ENCODE measurements at regions not wholly inside any gene's neighbourhood (a gene's known extent, or its start where the extent isn't known, plus 50 kb on each side); places are given as distances from the start of the nearest gene placed in this dataset.

GRCh38 chr12:118637767-118638370 lies 261.5 kb downstream of the SUDS3 start:
- no peak overlapping the region for H3K27ac ChIP-seq (ENCODE audit: low read depth, low read length)
- POLR2A ChIA-PET: no interaction called here
- H3K4me1 ChIP-seq (ENCODE audit: control insufficient read depth in 1 of 2, insufficient read depth in 2 of 2, low read length in 2 of 2): no peaks in the 10 kb centered on the region
- peaks cover 24% of the 10 kb centered on the region for H3K27me3 ChIP-seq (ENCODE audit: insufficient read depth, low read length)
- H3K4me3 ChIP-seq (replicated peaks in 1 of 2; ENCODE audit: low read depth in 1 of 2, low read length in 2 of 2): no peak overlapping the region
- RAD21 ChIA-PET (ENCODE audit: low non-redundant PET in 1 of 2, low total read pairs in 2 of 2, uncharacterized antibody in 2 of 2, unreplicated experiment in 2 of 2): no interaction called here
- no peaks in the 10 kb centered on the region for H3K9me3 ChIP-seq (ENCODE audit: control insufficient read depth in 1 of 2, insufficient read depth in 1 of 2, low read depth in 1 of 2, low read length in 2 of 2)
- H3K4me2 ChIP-seq (ENCODE audit: low read length): no peak overlapping the region
- TF ChIP-seq TCF7L2 (IDR thresholded peaks at IDR 0.05; ENCODE audit: borderline replicate concordance, extremely low read depth, insufficient read depth, insufficient read length) (no peak), ZFX (IDR thresholded peaks at IDR 0.05) (no peak), SP1 (IDR thresholded peaks at IDR 0.05; ENCODE audit: low read depth) (no peak), RAD21 (IDR thresholded peaks at IDR 0.05; ENCODE audit: low read depth) (no peak), EZH2phosphoT487 (IDR thresholded peaks at IDR 0.05; ENCODE audit: borderline replicate concordance) (no peak), JUND (IDR thresholded peaks at IDR 0.05) (no peak)
- BruUV-seq (replicated peaks): no TSS peak
- DNase-seq (ENCODE audit: low read depth, low spot score): no peak
- ATAC-seq: no peak
- intact Hi-C loops (cut with micrococcal nuclease): no loop called here
- no peaks in the 10 kb centered on the region for H3K36me3 ChIP-seq (ENCODE audit: control insufficient read depth in 1 of 2, insufficient read depth in 2 of 2, low read length in 2 of 2)
- no peak overlapping the region for H2AFZ ChIP-seq (ENCODE audit: low read depth, low read length, poor library complexity, severe bottlenecking)
- CTCF ChIA-PET: no interaction called here
- no peaks in the 10 kb centered on the region for H3K9me2 ChIP-seq (ENCODE audit: insufficient read depth)
- H3K79me2 ChIP-seq (ENCODE audit: insufficient read depth, low read length): no peaks in the 10 kb centered on the region
- no peak overlapping the region for H3K9ac ChIP-seq (ENCODE audit: low read length)
- H4K20me1 ChIP-seq (ENCODE audit: insufficient read depth): no peaks in the 10 kb centered on the region

GRCh38 chr12:118641249-118641648 lies 264.9 kb downstream of the SUDS3 start:
- Histone ChIP-seq H3K9me2 (ENCODE audit: insufficient read depth) (no peaks in the 10 kb centered on the region), H3K36me3 (ENCODE audit: control insufficient read depth in 1 of 2, insufficient read depth in 2 of 2, low read length in 2 of 2) (no peaks in the 10 kb centered on the region), H3K4me3 (replicated peaks in 1 of 2; ENCODE audit: low read depth in 1 of 2, low read length in 2 of 2) (no peak overlapping the region), H3K79me2 (ENCODE audit: insufficient read depth, low read length) (no peaks in the 10 kb centered on the region), H2AFZ (ENCODE audit: low read depth, low read length, poor library complexity, severe bottlenecking) (no peak overlapping the region), H3K4me2 (ENCODE audit: low read length) (no peak overlapping the region), H3K27ac (ENCODE audit: low read depth, low read length) (no peak overlapping the region), H3K9ac (ENCODE audit: low read length) (no peak overlapping the region), H4K20me1 (ENCODE audit: insufficient read depth) (no peaks in the 10 kb centered on the region), H3K4me1 (ENCODE audit: control insufficient read depth in 1 of 2, insufficient read depth in 2 of 2, low read length in 2 of 2) (no peaks in the 10 kb centered on the region), H3K9me3 (ENCODE audit: control insufficient read depth in 1 of 2, insufficient read depth in 1 of 2, low read depth in 1 of 2, low read length in 2 of 2) (no peaks in the 10 kb centered on the region), H3K27me3 (ENCODE audit: insufficient read depth, low read length) (peaks cover 24% of the 10 kb centered on the region)
- ChIA-PET RAD21 (ENCODE audit: low non-redundant PET in 1 of 2, low total read pairs in 2 of 2, uncharacterized antibody in 2 of 2, unreplicated experiment in 2 of 2) (no interaction called here), CTCF (no interaction called here), POLR2A (no interaction called here)
- intact Hi-C loops (cut with micrococcal nuclease): no loop called here
- peak; percentile 38 for ATAC-seq
- no TSS peak for BruUV-seq (replicated peaks)
- DNase-seq (ENCODE audit: low read depth, low spot score): no peak
- TF ChIP-seq ELF1 (IDR thresholded peaks at IDR 0.05; ENCODE audit: borderline replicate concordance, low read depth) (no peak), POLR2AphosphoS5 (IDR thresholded peaks at IDR 0.05; ENCODE audit: low read depth, low read length) (no peak), YY1 (IDR thresholded peaks at IDR 0.05; ENCODE audit: extremely low read depth, insufficient replicate concordance, low read depth, low read length) (no peak), JUND (IDR thresholded peaks at IDR 0.05) (no peak)

Data from HCT116 (cell line).